GM20000 (cell line): ENCODE measurements at regions not wholly inside any gene's neighbourhood (a gene's known extent, or its start where the extent isn't known, plus 50 kb on each side); places are given as distances from the start of the nearest gene placed in this dataset.

Experiments
- DNase-seq: peaks from one replicate; pipeline ENCODE4 v3.0.0; 2012; ENCODE audit warnings: low spot score
- CTCF ChIP-seq: IDR thresholded peaks from 2 replicates; pipeline ENCODE4 v1.5.1; 2012; ENCODE audit warnings: mild to moderate bottlenecking, control low read depth; ENCODE audit errors: extremely low read depth, missing control alignments

GRCh38 chr7:12131122-12131521 lies 80.0 kb upstream of the TMEM106B start:
- TF ChIP-seq CTCF = no peak
- DNase-seq = no peak

GRCh38 chr7:12133865-12134264 lies 77.2 kb upstream of the TMEM106B start:
- TF ChIP-seq CTCF = no peak
- DNase-seq = no peak

DNA sequence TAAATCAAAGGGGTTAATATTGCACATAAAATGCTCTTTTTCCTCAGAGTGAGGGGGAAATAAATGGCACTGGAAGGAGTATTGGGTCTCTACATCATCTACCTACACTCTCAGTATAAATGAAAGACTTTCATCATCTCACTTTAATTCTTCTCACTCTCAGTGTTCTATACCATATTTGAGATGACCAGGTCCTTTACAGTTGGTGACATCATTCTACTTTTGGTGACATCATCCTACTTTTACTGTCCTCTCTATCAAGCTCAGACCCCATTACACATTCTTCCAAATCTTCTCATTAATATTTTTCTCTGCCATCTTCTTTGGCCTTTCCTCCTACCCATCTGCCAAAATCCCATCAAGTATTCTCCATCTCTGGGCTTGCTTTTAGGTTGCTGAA lies 74.6 kb upstream of the TMEM106B start:
- no peak for TF ChIP-seq CTCF
- DNase-seq = no peak

DNA sequence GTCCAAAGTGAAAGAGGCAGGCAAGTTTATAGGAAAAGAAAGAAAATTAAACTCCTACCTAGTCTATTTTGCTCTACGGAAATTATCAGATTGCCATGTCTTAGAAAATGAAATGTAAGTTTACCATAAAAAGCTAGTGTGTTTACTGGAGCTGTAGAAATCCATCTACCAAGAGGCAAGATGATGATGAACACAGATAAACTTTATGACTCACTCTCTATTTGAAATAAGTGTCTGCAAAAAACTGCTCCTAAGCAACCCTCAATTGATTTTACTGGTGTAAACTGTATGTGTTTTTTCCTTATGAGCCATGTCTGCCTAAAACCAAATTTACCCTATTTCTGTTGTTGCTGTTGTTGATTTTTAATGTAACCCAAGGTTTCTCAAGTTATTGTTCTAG lies 73.8 kb upstream of the TMEM106B start:
- no peak for DNase-seq
- no peak for TF ChIP-seq CTCF

GRCh38 chr7:12138421-12138820 lies 72.7 kb upstream of the TMEM106B start:
- TF ChIP-seq CTCF = no peak
- no peak for DNase-seq

GRCh38 chr7:12139416-12139815 lies 71.7 kb upstream of the TMEM106B start:
- TF ChIP-seq CTCF = no peak
- DNase-seq = no peak

DNA sequence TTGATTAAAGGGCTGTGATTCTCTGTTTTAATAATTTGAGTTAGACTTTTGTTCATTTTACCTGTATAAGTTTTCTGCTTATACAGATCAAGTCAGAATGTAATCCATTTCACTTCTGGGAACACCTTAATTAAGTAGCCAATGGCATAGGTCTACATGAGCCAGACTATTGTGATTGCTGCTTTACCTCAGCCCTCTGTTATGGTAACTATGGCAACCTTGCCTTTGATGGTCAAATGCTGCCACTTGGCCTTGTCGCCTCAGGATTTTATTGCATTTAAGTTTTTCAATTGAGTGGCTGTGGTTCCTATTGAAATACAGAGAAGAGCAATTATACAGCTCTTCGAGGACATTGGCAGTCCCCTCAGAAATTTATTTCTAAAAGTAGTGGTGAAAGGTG lies 64.3 kb upstream of the TMEM106B start:
- DNase-seq = no peak

More for the DNA sequence above, 64.3 kb upstream of the TMEM106B start:
- no peak for TF ChIP-seq CTCF
